SK-N-MC (cell line): ENCODE measurements at regions not wholly inside any gene's neighbourhood (a gene's known extent, or its start where the extent isn't known, plus 50 kb on each side); places are given as distances from the start of the nearest gene placed in this dataset.

Experiments used
- EZH2 ChIP-seq: fragments of 200-600 bp; sonication (generic); IDR thresholded peaks from one replicate; pipeline ENCODE4 v1.6.1; 2017; ENCODE audit warnings: antibody characterized with exemption
- POLR2AphosphoS5 ChIP-seq: IDR thresholded peaks from 2 replicates; pipeline ENCODE4 v1.6.1; 2012; ENCODE audit warnings: mild to moderate bottlenecking, low read depth, low read length, borderline replicate concordance

- TF ChIP-seq EZH2 (no peak), POLR2AphosphoS5 (no peak)
Measured at GRCh38 chr5:33367416-33367815, 73.3 kb upstream of the TARS1 start.
